BLaER1 treated with 17β-estradiol and CSF1 and Interleukin-3, amounts not matched to agents 10 nM and 100 nM (cell line): ENCODE measurements at regions not wholly inside any gene's neighbourhood (a gene's known extent, or its start where the extent isn't known, plus 50 kb on each side); places are given as distances from the start of the nearest gene placed in this dataset.
A peak's percentile ranks its signal among the peaks of the same experiment; 100 is the strongest.
"Not testable (repeated sequence)": the region's sequence is repeated elsewhere in the genome, so short reads cannot be mapped to it uniquely, and the experiment has no call there.

Experiments
- H3K27ac ChIP-seq, 11 experiments: shearing (Covaris generic); formaldehyde crosslinking; 2 replicates each; pipeline ENCODE4 v1.8.1; 2022
- H3K27me3 ChIP-seq, 11 experiments: shearing (Covaris generic); formaldehyde crosslinking; 2 replicates each; pipeline ENCODE4 v1.8.1; 2022
- H3K36me3 ChIP-seq, 11 experiments: shearing (Covaris generic); formaldehyde crosslinking; 2 replicates each; pipeline ENCODE4 v1.8.1; 2022
- H3K4me1 ChIP-seq, 10 experiments: shearing (Covaris generic); formaldehyde crosslinking; 2 replicates each; pipeline ENCODE4 v1.8.1; 2022
- H3K4me2 ChIP-seq, 11 experiments: shearing (Covaris generic); formaldehyde crosslinking; 2 replicates each; pipeline ENCODE4 v1.8.1; 2022
- H3K4me3 ChIP-seq, 10 experiments: shearing (Covaris generic); formaldehyde crosslinking; 2 replicates each; pipeline ENCODE4 v1.8.1; 2022
- H3K9ac ChIP-seq, 11 experiments: shearing (Covaris generic); formaldehyde crosslinking; 2 replicates each; pipeline ENCODE4 v1.8.1; 2022
- H3K9me3 ChIP-seq, 11 experiments: shearing (Covaris generic); formaldehyde crosslinking; replicated peaks in 1 of 11; 2 replicates each; pipeline ENCODE4 v1.8.1; 2022
- H4K20me1 ChIP-seq, 11 experiments: shearing (Covaris generic); formaldehyde crosslinking; 2 replicates each; pipeline ENCODE4 v1.8.1; 2022

DNA sequence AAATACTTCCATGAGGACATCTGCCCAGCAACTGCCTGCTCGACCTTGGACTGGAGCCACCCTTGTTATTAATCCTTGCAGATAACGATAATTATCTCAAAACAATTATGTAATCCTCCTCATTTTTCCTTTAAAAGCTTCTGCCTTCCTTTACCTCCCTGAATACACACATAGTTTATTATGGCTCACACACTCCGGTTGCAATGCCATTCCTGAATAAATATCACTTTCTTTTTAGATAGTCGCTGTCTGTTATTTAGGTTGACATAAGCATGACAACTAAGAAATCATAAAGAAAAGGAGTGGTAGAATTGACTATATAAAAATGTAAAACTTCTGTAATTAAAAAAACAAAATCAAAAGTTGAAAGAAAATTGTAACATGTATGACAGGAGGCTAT, 64.8 kb downstream of the B4GALT7 start:
- H3K27ac ChIP-seq, H3K4me3 ChIP-seq, H3K9ac ChIP-seq, H3K36me3 ChIP-seq, H3K4me2 ChIP-seq, H3K4me1 ChIP-seq, H3K27me3 ChIP-seq: not testable (repeated sequence)
- Histone ChIP-seq H4K20me1 (peaks cover 0 to 17% (median 3%) of the 10 kb centered on the region in 11 experiments; a peak in 10 of 22 replicates), H3K9me3 (peaks cover 0 to 23% (median 9%) of the 10 kb centered on the region in 11 experiments; a peak in 17 of 22 replicates)

DNA sequence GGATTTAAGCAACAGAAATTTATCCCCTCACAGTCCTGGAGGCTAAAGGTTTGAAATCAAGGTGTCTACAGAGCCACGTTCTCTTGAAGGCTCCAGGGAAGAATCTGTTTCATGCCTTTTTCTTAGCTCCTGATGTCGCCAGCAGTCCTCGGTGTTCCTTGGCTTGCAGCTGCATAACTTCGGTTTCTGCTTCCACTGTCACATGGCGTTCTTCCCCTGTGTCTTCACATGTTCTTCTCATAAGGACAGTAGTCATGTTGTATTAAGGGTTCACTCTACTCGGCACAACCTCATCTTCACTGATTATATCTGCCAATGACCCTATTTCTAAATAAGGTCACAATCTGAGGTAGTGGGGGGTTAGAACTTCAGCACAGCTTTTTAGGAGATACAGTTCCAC, 65.2 kb downstream of the B4GALT7 start:
- H3K36me3 ChIP-seq, H3K4me1 ChIP-seq, H3K4me2 ChIP-seq, H3K4me3 ChIP-seq, H3K9ac ChIP-seq, H3K27ac ChIP-seq, H3K27me3 ChIP-seq: not testable (repeated sequence)
- peaks cover 0 to 19% (median 6%) of the 10 kb centered on the region in 11 experiments; a peak in 12 of 22 replicates for H3K9me3 ChIP-seq
- peaks cover 0 to 18% (median 4%) of the 10 kb centered on the region in 11 experiments; a peak in 10 of 22 replicates for H4K20me1 ChIP-seq

DNA sequence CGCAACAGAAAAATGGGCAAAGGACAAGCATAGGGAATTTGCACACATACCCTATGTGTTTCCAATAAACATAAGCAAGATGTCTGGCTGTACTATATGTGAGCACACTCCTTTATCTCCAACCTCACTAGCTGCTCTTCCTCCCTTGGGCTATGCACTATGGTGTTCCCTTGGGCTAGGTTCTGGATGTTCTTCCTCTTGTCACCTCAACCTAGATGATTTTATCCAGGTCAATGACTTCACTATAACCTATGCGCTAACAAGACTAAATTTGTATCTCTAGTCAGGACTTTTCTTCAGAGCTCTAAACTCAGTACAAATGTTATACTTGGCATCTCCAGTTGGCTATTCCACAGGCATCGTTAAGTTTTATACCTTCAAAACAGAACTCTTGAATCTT, 66.0 kb downstream of the B4GALT7 start:
- H3K4me2 ChIP-seq, H3K27me3 ChIP-seq, H3K4me1 ChIP-seq, H3K4me3 ChIP-seq, H3K9ac ChIP-seq, H3K36me3 ChIP-seq, H3K27ac ChIP-seq: not testable (repeated sequence)
- Histone ChIP-seq H3K9me3 (peaks cover 0 to 15% (median 2%) of the 10 kb centered on the region in 11 experiments; a peak in 11 of 22 replicates), H4K20me1 (peaks cover 0 to 18% (median 4%) of the 10 kb centered on the region in 11 experiments; a peak in 10 of 22 replicates)

DNA sequence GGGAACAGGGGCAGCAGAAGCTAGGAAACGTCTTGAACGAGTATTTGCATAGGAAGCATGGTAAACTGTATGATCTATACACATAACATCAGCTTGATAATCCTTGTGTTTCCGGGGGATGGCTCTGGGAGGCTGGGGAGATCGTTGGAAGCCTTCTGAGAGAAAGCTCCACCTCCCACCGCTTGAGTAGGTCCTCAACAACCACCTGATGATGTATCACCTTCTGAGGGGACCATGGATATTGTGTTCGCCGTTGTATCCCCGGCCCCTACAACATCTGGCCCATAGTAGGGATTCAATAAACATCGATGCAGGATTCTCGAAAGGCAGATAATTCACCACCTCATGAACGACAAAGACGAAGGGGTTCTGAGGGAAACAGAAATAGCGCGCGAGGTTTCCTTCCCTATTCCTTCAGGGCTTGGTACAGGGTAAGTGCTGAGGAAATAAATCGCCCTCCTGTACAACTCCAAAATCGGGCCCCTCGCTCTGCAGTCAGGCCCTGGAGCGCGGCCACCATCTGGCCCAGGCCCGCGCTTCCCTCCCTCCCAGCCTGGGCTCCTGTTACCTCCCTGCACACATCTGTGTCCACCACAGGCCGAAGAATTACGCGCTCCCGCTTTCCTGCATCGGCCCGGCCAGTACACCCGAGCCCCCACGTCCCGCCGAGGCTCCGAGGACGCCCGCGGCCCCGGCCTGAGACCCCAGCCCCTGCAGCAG, 71.3 kb downstream of the B4GALT7 start:
- not testable (repeated sequence) for H3K36me3 ChIP-seq, H4K20me1 ChIP-seq, H3K27me3 ChIP-seq, H3K9me3 ChIP-seq, H3K4me1 ChIP-seq
- peak overlapping the region in 3 of 11 experiments; percentile 32 to 49 (median 44); a peak in 2 of 22 replicates for H3K27ac ChIP-seq
- peak overlapping the region; percentile 44 to 75 (median 53); a peak in 14 of 22 replicates for H3K4me2 ChIP-seq
- H3K9ac ChIP-seq: peak overlapping the region in 8 of 11 experiments; percentile 38 to 73 (median 60); a peak in 9 of 22 replicates
- peak overlapping the region; percentile 32 to 66 (median 54); a peak in 19 of 20 replicates for H3K4me3 ChIP-seq

DNA sequence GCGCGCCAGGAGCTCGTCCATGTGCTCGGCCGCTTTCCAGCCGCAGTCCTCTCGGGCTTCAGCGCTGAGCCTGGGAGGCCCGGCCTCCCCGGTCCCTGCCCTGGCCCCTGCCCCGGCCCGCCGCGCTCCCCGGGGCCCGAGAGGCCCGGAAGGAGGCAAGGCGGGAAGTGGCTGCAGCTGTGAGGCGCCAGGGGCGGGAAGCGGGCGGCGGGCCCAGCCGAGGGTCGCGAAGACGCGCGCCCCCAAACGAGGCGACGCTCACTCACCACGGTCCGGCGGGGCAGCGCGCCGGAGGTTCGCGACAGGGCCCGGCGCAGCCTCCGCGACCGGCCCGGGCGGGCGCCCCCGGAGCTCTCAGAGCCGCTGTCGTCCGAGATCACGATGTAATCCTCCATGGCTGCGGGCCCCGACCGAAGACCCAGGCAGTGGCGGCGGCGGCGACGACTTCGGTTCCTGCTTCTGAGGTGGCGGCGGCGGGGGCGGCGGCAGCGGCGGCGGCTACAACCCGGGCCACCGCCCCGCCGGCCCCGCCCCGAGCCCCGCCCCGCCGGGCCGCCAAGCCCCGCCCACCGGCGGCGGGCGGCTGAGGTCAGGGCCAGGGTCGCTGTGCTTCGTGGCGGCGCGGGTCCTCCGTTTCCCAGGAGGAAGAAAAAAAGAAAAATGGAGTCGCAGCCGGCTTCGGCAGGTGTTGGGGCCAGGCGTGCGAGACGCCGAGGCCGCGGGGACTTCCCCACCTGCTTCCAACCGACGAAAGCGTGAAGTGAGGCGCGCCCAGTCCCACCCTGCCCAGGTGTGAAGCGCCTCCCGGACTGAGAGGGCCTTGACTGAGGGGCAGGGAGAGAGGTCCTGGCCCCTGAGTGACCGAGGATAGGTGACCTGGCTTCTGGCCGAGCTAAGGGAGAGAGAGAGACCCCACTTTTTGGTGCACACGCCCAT, 72.1 kb downstream of the B4GALT7 start:
- not testable (repeated sequence) for H3K36me3 ChIP-seq, H3K27me3 ChIP-seq, H3K4me1 ChIP-seq, H4K20me1 ChIP-seq, H3K9me3 ChIP-seq
- peak overlapping the region in 9 of 11 experiments; percentile 48 to 75 (median 70); a peak in 18 of 22 replicates for H3K27ac ChIP-seq
- peak overlapping the region in 4 of 11 experiments; percentile 29 to 44 (median 36); a peak in 3 of 22 replicates for H3K4me2 ChIP-seq
- peak overlapping the region; percentile 47 to 70 (median 60) for H3K4me3 ChIP-seq
- H3K9ac ChIP-seq: peak overlapping the region; percentile 63 to 79 (median 74); a peak in 20 of 22 replicates
